ENCODE measurements at regions not wholly inside any gene's neighbourhood (a gene's known extent, or its start where the extent isn't known, plus 50 kb on each side); places are given as distances from the start of the nearest gene placed in this dataset.
"Not testable (repeated sequence)": the region's sequence is repeated elsewhere in the genome, so short reads cannot be mapped to it uniquely, and the experiment has no call there.

- not testable (repeated sequence) for TF ChIP-seq CTCF (IDR thresholded peaks at IDR 0.05; ENCODE audit: low read depth, low read length); POLR2A (IDR thresholded peaks at IDR 0.05; ENCODE audit: extremely low read depth, insufficient read length); MAX (IDR thresholded peaks at IDR 0.05; ENCODE audit: low read depth, low read length); MYC (IDR thresholded peaks at IDR 0.05; ENCODE audit: low read depth, low read length)
Measured at GRCh38 chr9:103237571-103238109, 242.5 kb downstream of the CYLC2 start.

Measured in NB4 (cell line).